NCI-H1694 treated with DMSO at 0.1 percent for 48 hours (cell line): ENCODE measurements at regions not wholly inside any gene's neighbourhood (a gene's known extent, or its start where the extent isn't known, plus 50 kb on each side); places are given as distances from the start of the nearest gene placed in this dataset.

Experiments
- DNase-seq: peaks from one replicate; lab custom pipeline; 2025; lab: John Stamatoyannopoulos, UW

DNA sequence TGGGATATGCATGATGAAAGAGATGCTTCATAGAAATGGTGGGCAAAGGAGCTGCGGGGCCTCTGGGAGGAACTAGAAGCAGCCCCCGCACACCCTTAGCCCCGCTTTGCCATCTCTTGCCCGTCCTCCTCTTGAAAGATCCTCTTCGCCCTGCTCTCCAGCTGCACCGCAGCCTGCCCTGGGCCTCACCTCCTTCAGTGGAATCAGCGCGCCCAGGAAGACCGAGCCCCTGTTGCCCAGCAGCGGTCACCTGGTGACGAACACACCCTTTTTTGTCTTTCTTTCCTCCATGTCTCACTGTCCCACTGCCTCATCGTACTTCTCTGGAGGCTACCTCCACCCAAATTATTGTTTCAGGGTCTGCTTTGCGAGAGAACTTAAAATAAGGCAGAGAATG is 807.6 kb downstream of the UQCRFS1 start:
- no peak for DNase-seq

DNA sequence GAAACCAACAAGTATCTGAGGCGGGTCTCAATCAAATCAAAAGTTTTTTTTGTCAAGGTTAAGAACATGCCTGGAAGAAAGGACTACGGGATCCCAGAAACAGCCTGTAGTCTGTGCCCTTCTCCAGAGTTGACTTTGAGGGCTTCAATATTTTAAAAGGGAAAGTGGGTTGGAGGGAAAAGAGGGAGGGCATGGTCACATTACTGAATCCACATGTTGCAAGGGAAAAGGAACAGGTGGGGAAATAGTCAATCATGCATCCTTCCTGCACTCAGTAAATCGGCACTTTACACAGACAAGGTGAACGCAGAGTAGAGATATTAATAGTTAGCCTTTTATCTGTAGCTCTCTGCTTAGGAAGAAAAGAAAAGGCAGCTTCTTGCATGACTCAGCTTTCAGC is 808.5 kb downstream of the UQCRFS1 start:
- no peak for DNase-seq

DNA sequence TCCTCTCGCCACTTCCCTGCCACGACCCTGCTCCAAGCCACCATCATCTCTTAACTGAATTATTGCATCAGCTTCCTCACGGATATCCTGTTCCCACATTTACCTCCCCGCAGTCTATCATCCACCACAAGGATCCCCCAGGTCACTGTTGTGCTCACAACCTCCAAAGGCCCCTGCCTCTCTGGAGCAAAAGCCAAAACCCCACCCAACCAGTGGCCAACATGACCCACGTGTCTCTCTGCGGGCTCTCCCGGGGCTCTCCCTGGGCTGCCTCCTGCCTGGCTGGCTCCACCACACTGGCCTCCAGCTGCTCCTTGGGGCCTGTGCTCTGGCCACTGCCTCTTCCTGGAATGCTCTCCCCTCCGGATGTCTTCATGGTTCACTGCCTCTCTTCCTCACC is 809.3 kb downstream of the UQCRFS1 start:
- no peak for DNase-seq

DNA sequence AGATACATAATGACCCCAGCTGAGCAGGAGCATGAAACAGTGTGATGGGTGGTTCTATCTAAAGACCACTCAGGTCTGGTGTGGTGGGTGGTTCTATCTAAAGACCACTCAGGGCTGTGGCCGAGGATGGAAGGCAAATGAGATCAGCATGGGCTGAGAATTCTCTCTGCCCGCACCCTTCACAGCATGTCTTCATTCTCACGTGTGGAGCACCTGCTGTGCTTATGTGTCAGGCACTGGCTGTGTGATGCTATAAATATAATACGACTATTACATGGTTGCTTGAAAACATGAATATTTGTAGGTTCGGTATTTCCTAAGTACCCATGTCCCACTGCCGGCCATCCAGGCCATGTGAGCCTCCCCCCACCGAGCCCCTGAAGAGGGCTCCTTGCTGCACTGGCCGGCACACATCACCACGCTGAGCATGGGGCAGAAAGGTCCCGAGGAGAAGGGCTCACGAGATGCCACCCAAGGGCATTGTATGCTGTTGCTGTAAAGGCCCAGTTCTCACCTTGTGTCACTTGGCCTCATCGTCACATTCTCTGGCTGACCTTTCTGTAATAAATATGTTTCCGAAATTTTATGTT is 810.2 kb downstream of the UQCRFS1 start:
- DNase-seq = no peak

DNA sequence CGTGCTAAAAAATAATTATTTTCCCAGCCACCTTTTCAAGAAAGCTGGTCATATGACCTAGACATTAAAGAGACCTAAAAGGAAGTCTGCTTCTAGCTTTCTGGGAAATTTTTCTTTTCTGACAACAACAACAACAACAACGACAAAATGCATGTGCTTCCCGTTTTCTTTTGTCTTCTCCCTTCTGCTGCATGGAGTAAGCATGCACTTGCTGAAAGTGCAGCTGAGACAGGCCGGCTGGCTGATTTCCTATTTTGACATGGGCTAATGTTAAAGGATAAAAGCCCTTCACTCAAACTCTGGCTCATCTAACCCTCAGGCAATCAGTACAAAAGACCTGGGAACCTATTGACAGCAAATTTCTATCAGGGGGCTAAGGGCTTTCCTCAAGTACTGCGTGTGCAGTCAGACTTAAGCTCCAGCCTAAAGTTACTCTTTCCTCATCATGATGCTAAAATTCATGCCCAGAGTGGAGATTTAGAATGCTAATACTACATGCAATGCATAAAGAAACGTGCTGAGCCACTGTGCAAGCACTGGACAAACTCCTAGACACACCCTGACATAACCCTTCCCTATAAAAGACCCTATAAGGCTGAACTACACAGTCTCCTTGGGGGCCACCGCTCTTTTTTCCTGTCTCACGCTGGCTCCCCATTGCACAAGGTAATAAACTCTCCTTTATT is 811.1 kb downstream of the UQCRFS1 start:
- no peak for DNase-seq

DNA sequence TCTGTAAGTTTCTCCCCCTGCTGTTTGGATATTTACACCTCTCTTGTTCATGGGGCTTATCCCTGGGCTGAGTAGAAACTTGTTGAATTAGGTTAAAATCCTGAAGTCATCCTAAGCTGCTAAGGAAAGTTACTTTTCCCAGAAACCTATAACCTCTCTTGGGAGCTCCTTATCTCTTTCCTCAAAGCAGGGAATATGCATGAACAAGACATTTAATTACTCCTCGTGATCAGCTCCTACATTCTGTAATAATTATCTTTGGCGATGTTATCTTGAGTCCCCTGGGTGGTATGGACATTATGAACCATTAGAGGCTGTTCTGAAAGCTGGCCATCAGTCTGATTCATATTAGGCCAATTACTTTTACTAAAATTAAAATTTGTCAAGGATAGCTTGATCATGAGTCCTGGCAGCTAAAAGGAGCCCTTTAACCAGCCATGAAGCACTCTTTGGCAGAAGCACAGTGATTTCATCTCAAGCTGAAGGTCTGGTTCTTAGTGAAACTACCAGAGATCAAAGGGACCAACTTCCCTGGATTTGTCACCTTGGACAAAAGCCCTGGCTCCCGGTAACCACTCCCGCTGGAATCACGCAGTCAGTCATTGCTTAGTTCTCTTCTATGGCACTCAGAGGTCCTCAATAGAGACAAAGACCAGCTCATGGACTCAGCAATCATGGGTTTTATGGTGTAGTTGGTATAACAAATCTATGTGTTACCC is 811.8 kb downstream of the UQCRFS1 start:
- no peak for DNase-seq

DNA sequence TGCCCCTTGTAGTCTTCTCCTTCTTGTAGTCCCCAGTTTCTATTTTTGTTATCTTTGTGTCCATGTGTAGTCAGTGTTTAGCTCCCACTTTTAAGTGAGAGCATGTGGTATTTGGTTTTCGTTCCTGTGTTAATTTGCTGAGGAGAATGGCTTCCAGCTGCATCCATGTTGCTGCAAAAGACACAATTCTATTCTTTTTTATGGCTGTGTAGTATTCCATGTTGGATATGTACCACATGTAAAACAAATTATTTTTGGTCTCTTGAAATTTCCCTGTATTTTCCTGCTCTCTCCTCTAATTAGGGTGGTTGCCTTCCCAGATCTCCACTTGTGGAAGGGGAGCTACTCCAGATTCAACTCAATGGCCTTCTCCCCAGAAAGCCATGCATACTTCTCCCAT is 813.8 kb downstream of the UQCRFS1 start:
- no peak for DNase-seq

DNA sequence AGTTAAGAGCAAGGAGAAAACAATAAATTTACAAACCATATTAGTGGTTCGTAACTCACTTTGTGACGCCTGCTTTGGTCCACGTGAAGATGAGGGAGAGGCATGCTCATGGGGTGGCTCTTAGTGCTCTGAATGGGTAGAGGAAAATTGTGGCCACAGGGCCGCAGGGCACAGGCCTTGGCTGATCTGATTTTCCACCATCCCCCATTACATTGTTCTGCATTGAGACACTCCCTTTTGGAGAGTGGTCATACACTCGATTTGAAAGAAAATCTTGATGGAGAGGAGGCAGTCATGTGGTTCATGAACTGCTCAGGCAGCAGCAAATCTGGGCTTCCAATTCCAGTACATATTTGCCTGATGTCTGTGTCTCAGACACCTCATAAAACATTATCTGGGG is 815.2 kb downstream of the UQCRFS1 start:
- no peak for DNase-seq

DNA sequence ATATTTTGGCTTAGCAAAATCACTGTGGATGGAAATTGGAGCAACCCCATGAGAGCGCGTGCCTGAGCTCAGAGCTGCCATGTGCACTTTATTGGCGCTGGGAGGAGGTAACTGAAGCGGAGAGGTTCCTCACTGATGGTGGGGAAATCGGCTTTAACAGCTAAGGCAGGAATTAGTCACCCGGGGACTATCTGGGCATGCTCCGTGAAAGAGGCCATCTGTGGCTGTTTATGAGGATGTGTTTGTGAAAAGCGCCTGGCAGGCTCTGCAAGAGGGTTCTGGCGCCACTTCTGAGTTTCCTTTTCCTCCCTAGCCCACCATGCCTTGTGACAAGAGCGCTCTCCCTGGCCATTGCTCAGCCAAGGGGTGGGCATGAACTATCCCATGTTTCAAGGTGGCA is 815.6 kb downstream of the UQCRFS1 start:
- no peak for DNase-seq

DNA sequence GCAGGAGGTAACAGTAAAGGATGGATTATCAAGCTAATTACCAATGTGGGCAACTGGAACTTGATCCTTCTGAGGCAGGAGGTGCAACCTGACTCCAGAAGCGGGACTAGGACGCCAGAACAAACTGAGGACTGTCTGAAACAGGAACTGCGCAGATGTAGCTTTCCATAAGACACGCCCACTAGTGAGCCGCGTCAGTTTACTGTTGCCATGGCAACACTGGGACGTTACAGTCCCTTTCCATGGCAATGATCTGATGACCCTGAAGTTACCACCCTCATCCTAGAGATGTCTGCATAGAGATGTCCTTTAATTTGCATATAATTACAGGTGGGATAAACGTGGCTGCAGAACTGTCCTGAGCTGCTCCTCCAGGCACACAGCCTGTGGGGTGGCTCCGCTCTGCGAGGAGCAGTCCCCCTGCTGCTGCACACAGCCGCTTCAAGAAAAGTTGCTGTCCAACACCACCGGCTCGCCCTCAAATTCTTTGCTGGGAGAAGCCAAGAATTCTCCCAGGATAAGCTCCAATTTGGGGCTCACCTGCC is 816.6 kb downstream of the UQCRFS1 start:
- no peak for DNase-seq

DNA sequence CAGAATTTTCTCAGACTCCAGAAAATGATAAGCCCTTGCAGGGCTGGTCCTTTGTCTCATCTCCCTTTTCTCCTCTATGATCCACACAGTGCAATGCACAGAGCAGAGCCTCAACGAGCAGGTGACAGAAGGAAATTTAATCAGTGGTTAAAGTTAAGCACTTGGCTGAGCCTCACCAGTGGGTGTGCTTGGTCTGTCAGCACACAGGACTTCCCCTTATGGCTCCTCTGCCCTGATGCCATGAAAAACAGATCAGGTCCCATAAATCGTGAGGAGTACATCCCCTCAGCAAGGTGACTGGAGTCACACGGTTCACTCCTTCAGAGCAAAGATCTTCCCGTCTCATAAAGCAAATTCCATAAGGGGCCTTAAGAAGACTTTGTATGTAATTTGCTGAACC is 818.2 kb downstream of the UQCRFS1 start:
- DNase-seq = no peak

DNA sequence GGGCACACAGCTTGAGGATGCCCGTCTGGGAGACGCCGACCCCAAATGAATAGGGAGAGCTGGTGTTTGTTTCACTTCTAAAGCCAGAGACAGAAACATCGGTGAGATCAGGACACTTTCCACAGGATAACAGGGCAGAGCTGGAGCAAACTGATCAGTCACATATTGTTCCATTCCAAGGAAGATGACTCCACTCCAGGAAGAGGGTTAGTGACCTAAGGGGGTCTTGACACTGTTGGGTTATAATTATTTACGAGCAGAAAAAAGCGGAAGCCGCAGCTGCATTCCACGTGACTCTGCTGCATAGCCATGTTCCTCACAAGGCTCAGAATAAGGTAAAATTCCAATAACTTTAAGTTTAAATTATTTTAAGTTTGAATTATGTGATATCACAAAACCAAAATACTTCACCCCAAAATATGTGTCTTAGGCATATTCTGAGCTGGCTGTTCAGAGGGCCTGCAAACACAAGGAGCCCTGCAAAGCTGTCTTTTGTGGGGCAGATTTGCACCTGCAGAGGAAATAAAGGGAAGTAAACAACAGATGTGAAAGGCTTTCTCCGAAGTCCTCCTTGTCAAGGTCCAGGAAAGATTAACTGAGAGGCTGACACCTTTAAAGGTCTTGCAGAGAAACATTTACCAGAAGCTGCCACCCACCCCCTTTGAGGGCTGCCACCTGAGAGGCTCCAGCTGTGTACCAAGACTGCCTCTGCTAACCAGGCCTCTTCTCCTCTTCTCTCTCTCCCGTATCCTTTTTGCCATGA is 819.2 kb downstream of the UQCRFS1 start:
- no peak for DNase-seq

DNA sequence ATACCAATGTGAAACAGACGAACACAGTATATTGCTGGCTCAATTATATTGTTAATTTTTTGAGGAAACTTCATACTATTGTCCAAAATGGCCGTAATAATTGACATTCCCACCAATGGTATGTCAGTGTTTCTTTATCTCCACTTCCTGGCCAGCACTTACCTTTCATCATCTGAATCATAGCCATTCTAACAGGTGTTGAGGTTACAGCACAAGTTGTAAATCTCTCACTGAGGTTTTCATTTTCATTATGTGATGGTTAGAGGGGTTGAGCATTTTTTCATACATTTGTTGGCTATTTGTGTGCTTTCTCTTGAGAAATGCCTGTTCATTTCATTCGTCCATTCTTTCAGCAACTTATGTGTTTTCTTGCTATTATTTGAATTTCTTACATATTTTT is 824.0 kb downstream of the UQCRFS1 start:
- DNase-seq = no peak

DNA sequence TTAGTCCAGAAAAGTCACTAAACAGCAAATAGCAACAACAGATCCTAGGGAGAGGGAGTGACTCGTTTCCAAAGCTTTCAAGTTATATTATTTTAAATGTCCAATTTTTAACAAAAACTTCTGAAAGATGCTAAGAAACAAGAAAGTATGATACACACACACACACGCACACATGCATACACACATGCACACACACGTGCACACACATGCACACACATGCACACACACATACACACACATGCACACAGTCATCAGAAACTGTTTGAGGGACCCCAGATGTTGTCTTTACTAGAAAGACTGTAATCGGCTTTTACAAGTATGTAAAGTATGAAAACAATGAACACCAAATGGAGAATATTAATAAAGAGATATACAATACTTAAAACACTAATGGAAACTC is 825.4 kb downstream of the UQCRFS1 start:
- DNase-seq = no peak

DNA sequence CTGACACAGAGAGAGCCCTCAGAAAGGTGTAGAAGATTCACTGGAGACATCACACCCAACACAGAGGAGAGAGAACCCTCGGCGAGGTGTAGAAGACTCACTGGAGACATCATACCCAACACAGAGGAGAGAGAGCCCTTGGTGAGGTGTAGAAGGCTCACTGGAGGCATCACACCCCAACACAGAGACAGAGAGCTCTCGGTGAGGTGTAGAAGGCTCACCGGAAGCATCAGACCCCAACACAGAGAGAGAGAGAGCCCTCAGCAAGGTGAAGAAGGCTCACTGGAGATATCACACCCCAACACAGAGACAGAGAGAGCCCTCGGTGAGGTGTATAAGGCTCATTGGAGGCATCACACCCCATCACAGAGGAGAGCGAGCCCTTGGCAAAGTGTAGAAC is 826.5 kb downstream of the UQCRFS1 start:
- no peak for DNase-seq

DNA sequence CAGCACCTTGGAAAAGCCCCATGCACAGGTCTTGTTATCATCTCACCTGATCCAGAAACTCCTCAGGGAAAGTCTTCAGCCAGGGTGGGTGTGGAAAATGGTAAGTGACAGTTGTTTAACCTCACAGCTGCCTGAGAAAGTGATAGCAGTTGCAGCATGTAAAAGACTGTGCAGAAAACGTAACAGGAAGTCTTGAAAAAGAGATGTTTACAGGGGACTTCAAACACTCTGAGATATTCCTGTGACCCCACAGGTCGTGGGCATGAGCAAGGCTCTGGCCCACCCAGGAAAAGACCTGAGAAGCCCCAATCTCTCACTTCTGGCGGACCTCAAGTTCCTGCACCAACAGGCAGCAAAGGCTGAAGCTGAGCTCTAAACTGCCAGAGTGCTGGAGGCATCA is 826.9 kb downstream of the UQCRFS1 start:
- DNase-seq = no peak

DNA sequence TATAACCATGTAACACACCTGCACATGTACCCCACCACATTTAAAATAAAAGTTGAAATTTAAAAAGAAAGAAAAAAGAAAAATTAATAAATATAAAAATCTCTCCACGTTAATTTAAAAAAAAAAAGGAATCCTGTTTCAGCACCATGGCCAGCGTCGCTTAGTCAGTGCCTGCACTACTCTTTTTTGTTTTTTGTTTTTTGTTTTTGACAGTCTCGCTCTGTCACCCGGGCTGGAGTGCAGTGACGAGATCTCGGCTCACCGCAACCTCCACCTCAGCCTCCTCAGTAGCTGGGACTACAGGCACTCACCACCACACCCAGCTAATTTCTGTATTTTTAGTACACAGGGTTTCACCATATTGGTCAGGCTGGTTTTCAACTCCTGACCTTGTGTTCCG is 835.9 kb downstream of the UQCRFS1 start:
- DNase-seq = no peak

DNA sequence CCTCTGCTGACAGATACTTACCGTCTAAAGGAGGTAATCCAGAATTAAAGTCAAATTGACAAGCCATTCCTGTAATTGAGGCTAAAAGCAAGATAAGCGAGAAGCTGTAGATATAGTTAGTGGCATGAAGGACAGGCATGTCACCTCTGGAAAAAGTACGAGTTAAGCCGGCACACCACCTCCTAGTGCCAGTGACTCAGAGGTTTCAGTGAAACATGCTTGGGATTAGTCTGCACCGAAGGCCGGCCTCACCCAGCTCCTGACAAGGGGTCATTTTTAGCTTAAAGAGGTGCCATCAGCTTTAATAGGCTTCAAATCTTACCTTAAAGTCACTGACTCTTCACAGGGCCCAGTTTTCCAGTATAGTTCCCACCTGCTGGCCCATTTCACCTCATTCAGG is 838.0 kb downstream of the UQCRFS1 start:
- DNase-seq = no peak

DNA sequence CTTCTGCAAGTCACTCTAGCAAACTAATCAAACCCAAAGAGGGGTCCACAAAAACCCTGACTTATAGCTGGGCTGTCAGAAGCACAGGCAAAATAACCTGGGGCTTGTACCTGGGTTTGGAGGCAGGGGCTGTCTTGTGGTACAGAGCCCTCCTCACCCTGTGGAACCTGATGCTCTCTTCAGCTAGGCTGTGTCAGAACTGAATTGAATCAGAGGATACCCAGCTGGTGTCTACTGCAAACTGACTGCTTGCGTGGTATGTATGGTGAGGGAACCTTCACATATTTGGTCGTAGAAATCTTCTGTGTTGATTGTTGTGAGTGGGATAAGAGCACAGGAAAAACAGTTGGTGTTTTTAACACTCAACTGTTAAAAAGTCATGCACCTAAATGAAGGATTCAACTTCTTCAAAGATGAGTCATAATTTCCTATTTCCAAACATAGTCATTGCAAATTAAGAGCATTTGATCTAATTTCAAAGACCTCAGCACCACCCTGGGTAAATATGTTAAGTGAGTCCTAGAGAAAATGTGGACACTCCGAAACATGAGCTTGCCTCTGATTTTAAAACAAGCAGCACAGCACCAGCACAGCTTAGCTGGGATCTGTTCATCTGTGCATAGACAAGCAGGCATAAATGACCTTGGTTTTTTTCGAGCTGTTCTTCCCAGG is 840.2 kb downstream of the UQCRFS1 start:
- no peak for DNase-seq

DNA sequence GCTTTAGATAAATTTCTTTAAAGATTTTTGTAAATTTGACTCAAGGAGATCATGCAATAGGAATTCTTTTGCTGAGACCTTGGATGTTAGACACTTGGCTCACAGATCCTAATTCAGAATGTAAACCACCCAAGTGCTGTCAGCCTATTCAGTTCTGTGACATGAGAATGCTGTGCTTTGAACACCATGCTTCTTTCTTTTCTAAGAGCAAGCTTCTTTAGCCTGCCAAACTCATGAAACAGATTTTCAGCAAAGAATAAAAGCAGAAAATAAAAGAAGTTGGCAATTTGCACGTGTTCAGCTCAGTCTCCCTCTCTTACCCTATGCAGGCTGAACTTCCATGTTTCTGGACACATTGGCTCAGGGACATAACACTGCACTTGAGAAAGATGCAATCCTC is 845.8 kb downstream of the UQCRFS1 start:
- no peak for DNase-seq

DNA sequence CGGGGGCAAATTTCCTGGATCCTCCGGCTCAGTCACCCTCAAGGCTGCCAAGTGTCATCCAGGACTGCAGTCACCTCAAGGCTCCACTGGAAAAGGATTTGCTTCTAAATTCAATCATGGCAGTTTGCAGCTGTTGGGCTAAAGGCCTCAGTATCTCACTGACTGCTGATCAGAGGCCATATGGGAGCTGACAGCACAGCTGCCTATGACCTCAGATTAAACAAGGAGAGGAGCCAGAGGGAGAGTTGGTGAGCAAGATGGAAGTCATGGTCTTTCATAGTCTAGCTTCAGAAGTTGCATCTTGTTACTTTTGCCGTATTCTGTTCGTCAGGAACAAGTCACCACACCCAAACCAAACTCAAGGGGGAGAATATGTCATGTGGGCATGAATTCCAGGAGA is 849.7 kb downstream of the UQCRFS1 start:
- DNase-seq = no peak
